ENCODE measurements at regions not wholly inside any gene's neighbourhood (a gene's known extent, or its start where the extent isn't known, plus 50 kb on each side); places are given as distances from the start of the nearest gene placed in this dataset.
A peak's percentile ranks its signal among the peaks of the same experiment; 100 is the strongest.

DNA sequence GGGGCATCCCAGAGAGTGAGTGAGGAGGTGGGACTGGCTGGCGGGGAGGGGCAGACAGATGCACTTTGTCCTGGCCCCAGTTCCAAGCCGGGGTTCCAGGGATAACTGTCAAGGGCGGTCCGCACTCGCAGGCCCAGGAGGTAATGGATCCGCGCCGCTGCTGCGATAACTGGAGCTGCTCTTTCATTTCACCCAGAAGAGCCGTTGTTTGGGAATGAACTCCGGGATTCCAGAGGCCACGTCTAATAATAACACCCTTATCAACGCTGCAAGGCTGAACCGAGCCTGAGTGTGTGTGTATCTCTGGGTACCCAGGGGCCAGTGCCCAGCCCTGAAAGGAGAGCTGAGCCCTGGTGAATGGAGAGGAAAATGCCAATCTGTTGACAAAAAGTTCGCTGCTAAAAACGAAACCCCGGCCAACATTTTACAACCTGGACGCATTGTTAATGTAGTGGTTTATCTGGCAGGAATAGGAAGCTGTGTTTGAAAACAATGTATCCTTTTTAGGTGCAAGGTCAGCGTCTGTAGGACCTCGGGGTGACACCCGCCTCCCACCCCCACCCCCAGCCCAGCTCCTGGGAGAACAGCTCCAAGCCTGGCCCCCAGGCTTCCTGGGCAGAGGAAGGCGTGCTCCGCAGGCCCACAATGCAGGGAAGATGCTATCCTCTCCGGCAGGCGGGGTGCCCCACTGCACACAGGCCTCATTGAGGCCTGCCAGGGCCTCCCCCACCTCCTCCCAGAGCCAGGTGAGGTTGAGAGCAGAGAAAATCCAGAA lies 119.7 kb downstream of the PROX1 start:
- intact Hi-C loops (cut with DNase I) = no loop called here
- Histone ChIP-seq H3K4me3 (peak overlapping the region in 1 of 2 donors; percentile 16), H3K9me3 (no peaks in the 10 kb centered on the region), H3K4me1 (no peaks in the 10 kb centered on the region), H3K27ac (no peak overlapping the region), H3K36me3 (no peaks in the 10 kb centered on the region), H3K27me3 (no peaks in the 10 kb centered on the region)
- TF ChIP-seq, protein P1, sequence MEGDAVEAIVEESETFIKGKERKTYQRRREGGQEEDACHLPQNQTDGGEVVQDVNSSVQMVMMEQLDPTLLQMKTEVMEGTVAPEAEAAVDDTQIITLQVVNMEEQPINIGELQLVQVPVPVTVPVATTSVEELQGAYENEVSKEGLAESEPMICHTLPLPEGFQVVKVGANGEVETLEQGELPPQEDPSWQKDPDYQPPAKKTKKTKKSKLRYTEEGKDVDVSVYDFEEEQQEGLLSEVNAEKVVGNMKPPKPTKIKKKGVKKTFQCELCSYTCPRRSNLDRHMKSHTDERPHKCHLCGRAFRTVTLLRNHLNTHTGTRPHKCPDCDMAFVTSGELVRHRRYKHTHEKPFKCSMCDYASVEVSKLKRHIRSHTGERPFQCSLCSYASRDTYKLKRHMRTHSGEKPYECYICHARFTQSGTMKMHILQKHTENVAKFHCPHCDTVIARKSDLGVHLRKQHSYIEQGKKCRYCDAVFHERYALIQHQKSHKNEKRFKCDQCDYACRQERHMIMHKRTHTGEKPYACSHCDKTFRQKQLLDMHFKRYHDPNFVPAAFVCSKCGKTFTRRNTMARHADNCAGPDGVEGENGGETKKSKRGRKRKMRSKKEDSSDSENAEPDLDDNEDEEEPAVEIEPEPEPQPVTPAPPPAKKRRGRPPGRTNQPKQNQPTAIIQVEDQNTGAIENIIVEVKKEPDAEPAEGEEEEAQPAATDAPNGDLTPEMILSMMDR (IDR thresholded peaks at IDR 0.05) = no peak
- no peak for DNase-seq (ENCODE audit: low spot score in 2 of 2)

- DNase-seq (ENCODE audit: low spot score in 2 of 2) = no peak
- TF ChIP-seq, protein P1 (IDR thresholded peaks at IDR 0.05) = no peak
- H3K9me3 ChIP-seq = no peaks in the 10 kb centered on the region
- intact Hi-C loops (cut with DNase I) = no loop called here
- H3K4me1 ChIP-seq = no peaks in the 10 kb centered on the region
- H3K27me3 ChIP-seq = no peaks in the 10 kb centered on the region
- H3K4me3 ChIP-seq = no peak overlapping the region
- no peak overlapping the region for H3K27ac ChIP-seq
- no peaks in the 10 kb centered on the region for H3K36me3 ChIP-seq
Measured at GRCh38 chr1:214108097-214108446, 120.3 kb downstream of the PROX1 start.

GRCh38 chr1:214111796-214112195 lies 124.0 kb downstream of the PROX1 start:
- no peak overlapping the region for H3K4me3 ChIP-seq
- intact Hi-C loops (cut with DNase I) = no loop called here

GRCh38 chr1:214116258-214116657 lies 128.5 kb downstream of the PROX1 start:
- TF ChIP-seq, protein P1 (IDR thresholded peaks at IDR 0.05) = no peak
- H3K9me3 ChIP-seq = peaks cover 0 to 10% of the 10 kb centered on the region in 2 donors
- H3K4me3 ChIP-seq = no peak overlapping the region
- intact Hi-C loops (cut with DNase I) = no loop called here
- no peak for DNase-seq (ENCODE audit: low spot score in 2 of 2)
- no peak overlapping the region for H3K27ac ChIP-seq
- no peaks in the 10 kb centered on the region for H3K4me1 ChIP-seq
- H3K27me3 ChIP-seq = no peaks in the 10 kb centered on the region
- no peaks in the 10 kb centered on the region for H3K36me3 ChIP-seq

More at GRCh38 chr1:214111796-214112195, 124.0 kb downstream of the PROX1 start:
- H3K4me1 ChIP-seq = no peaks in the 10 kb centered on the region
- H3K27me3 ChIP-seq = no peaks in the 10 kb centered on the region
- H3K9me3 ChIP-seq = no peaks in the 10 kb centered on the region
- DNase-seq (ENCODE audit: low spot score in 2 of 2) = no peak
- H3K36me3 ChIP-seq = no peaks in the 10 kb centered on the region
- TF ChIP-seq, protein P1 (IDR thresholded peaks at IDR 0.05) = no peak
- no peak overlapping the region for H3K27ac ChIP-seq

GRCh38 chr1:214117780-214118179 lies 130.0 kb downstream of the PROX1 start:
- TF ChIP-seq, protein P1 (IDR thresholded peaks at IDR 0.05) = no peak
- H3K4me3 ChIP-seq = no peak overlapping the region
- no peak for DNase-seq (ENCODE audit: low spot score in 2 of 2)
- peaks cover 0 to 10% of the 10 kb centered on the region in 2 donors for H3K9me3 ChIP-seq
- intact Hi-C loops (cut with DNase I) = no loop called here
- no peaks in the 10 kb centered on the region for H3K36me3 ChIP-seq
- H3K4me1 ChIP-seq = no peaks in the 10 kb centered on the region
- no peak overlapping the region for H3K27ac ChIP-seq
- H3K27me3 ChIP-seq = no peaks in the 10 kb centered on the region

Measured in ascending aorta (tissue), 2 donors.